ENCODE measurements at regions not wholly inside any gene's neighbourhood (a gene's known extent, or its start where the extent isn't known, plus 50 kb on each side); places are given as distances from the start of the nearest gene placed in this dataset.
"Not testable (repeated sequence)": the region's sequence is repeated elsewhere in the genome, so short reads cannot be mapped to it uniquely, and the experiment has no call there.

DNA sequence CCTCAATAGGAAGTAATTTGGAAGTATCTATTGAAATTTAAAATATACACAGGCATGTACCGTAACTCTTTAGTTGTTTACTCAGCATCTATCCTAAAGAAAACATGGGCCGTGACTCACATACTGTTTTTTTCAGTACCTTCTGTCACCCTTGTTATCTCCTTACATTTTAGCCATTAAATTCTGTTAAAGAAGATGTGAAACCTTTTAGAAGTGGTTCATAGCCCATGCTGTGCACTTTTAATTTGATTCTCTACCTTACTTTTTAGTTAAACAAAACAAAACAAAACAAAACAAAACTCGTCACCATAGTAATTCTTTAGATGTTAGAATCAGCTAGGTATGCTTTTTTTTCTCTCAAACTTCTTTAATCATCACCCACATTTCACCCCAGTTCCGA is 494.4 kb upstream of the RGS6 start:
- H3K36me3 ChIP-seq (ENCODE audit: insufficient read depth, low read length), result no peaks in the 10 kb centered on the region
- H3K4me1 ChIP-seq (ENCODE audit: insufficient read depth, low read length), result no peaks in the 10 kb centered on the region
- H3K9me3 ChIP-seq (ENCODE audit: control insufficient read depth, insufficient read depth, low read length), result no peaks in the 10 kb centered on the region
- no peak overlapping the region for H3K9ac ChIP-seq (ENCODE audit: low read depth, low read length)

DNA sequence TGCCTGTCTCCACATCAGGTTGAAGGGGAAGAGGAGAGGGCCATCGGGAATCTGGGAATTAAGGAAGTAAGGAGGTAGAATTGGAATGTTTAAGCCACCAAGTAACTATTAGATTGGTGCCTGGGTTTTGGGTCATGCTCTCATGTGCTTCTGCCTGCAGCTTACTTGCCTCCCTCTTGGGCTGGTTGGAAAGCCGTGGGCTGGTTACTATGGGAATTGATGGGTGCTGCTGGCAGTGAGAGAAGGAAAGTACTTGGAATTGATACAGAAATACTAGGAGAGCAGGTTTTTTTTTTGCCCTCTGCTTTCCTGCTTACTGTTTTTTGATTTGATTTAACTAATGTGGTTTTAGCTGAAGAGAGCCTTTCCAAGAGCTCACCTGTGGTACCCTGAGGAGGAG is 493.5 kb upstream of the RGS6 start:
- Histone ChIP-seq H3K4me1 (ENCODE audit: insufficient read depth, low read length) (no peaks in the 10 kb centered on the region), H3K36me3 (ENCODE audit: insufficient read depth, low read length) (no peaks in the 10 kb centered on the region), H3K9me3 (ENCODE audit: control insufficient read depth, insufficient read depth, low read length) (no peaks in the 10 kb centered on the region), H3K9ac (ENCODE audit: low read depth, low read length) (no peak overlapping the region)

GRCh38 chr14:71441126-71441525 is 491.1 kb upstream of the RGS6 start:
- no peak overlapping the region for H3K9ac ChIP-seq (ENCODE audit: low read depth, low read length)
- no peaks in the 10 kb centered on the region for H3K4me1 ChIP-seq (ENCODE audit: insufficient read depth, low read length)
- H3K9me3 ChIP-seq (ENCODE audit: control insufficient read depth, insufficient read depth, low read length), result no peaks in the 10 kb centered on the region
- H3K36me3 ChIP-seq (ENCODE audit: insufficient read depth, low read length), result no peaks in the 10 kb centered on the region

GRCh38 chr14:71444030-71444822 is 488.0 kb upstream of the RGS6 start:
- Histone ChIP-seq H3K9ac (ENCODE audit: low read depth, low read length) (no peak overlapping the region), H3K4me1 (ENCODE audit: insufficient read depth, low read length) (no peaks in the 10 kb centered on the region), H3K36me3 (ENCODE audit: insufficient read depth, low read length) (no peaks in the 10 kb centered on the region), H3K9me3 (ENCODE audit: control insufficient read depth, insufficient read depth, low read length) (no peaks in the 10 kb centered on the region)

DNA sequence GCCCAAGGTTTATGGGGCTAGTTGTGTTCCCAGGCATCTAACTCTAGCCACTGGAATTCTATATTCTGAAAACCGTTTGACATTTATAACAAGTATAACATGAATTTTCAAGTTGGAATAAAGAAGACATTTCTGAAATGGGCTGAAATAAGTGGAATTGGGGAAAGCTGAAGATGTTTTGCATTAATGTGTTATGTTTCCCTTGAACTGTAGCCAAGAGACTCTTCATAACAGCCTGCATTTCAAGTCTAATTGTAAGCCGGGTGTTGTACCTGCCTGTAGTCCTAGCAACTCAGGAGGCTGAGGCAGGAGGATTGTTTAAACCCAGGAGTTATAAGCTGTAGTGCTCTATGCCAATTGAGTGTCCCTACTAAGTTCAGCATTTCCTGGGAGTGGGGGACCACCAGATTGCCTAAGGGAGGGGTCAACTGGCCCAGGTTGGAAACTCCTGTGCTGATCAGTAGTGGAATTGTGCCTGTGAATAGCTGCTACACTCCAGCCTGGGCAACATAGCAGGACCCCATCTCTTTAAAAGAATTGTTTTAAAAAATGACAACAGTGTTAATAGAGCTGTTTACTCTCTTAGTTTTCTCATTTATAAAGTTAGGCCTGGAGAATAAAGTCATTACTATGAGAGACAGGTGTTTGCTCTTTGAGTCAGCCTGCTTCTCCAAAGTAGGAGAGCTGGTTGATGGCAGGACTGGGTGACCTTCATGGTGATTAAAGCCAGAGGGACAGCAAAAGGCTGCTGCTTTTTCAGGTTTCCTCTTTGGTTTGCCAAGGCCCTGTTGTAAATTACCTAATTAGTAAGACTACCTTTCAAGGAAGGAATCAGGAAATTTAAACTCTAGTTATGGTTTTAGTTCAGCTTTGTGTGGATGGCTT is 483.6 kb upstream of the RGS6 start:
- H3K9ac ChIP-seq (ENCODE audit: low read depth, low read length), result no peak overlapping the region
- no peaks in the 10 kb centered on the region for H3K36me3 ChIP-seq (ENCODE audit: insufficient read depth, low read length)
- H3K9me3 ChIP-seq (ENCODE audit: control insufficient read depth, insufficient read depth, low read length), result no peaks in the 10 kb centered on the region
- no peaks in the 10 kb centered on the region for H3K4me1 ChIP-seq (ENCODE audit: insufficient read depth, low read length)

- H3K9ac ChIP-seq (ENCODE audit: low read depth, low read length), result no peak overlapping the region
- no peaks in the 10 kb centered on the region for H3K9me3 ChIP-seq (ENCODE audit: control insufficient read depth, insufficient read depth, low read length)
- H3K4me1 ChIP-seq (ENCODE audit: insufficient read depth, low read length), result no peaks in the 10 kb centered on the region
- H3K36me3 ChIP-seq (ENCODE audit: insufficient read depth, low read length), result no peaks in the 10 kb centered on the region
Measured at GRCh38 chr14:71449316-71450055, 482.7 kb upstream of the RGS6 start.

GRCh38 chr14:71451501-71451900 is 480.7 kb upstream of the RGS6 start:
- Histone ChIP-seq H3K9ac (ENCODE audit: low read depth, low read length) (no peak overlapping the region), H3K4me1 (ENCODE audit: insufficient read depth, low read length) (no peaks in the 10 kb centered on the region), H3K9me3 (ENCODE audit: control insufficient read depth, insufficient read depth, low read length) (no peaks in the 10 kb centered on the region), H3K36me3 (ENCODE audit: insufficient read depth, low read length) (no peaks in the 10 kb centered on the region)

DNA sequence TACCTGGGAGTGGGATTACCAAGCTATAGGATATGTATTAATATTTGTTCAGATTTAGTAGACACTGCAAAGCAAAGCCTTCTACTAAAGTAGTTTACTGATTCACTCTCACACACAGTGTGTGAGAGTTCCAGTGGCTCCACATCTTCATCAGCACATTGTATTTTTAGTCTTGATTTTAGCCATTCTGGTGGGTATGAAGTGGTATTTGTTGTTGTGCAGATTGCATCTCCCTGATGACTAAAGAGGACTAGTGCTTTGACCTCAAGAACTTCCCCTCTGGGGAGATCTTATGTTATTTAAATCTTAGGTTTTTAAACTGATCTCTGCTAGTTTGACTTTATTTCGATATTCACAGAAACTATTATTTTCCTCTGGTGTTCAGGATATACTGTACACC is 479.7 kb upstream of the RGS6 start:
- Histone ChIP-seq H3K9me3 (ENCODE audit: control insufficient read depth, insufficient read depth, low read length) (no peaks in the 10 kb centered on the region), H3K9ac (ENCODE audit: low read depth, low read length) (no peak overlapping the region), H3K36me3 (ENCODE audit: insufficient read depth, low read length) (no peaks in the 10 kb centered on the region), H3K4me1 (ENCODE audit: insufficient read depth, low read length) (no peaks in the 10 kb centered on the region)

DNA sequence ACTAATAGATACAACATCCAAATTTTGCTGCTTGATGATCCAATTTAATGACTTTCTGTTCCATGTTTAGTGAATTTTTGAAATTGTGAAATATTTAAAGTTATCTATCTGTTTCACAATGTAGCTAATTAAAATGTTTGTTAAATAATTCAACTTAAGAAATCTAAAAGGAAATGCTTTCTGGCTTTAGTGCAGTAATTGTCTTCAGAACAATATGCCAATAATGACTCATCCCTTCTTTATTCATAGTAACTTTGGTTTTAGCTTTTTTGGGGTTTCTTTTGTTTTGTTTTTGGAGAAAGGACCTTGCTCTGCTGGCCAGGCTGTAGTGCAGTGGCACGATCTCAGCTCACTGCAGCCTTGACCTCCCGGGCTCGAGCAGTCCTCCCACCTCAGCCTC is 479.2 kb upstream of the RGS6 start:
- Histone ChIP-seq H3K4me1 (ENCODE audit: insufficient read depth, low read length) (no peaks in the 10 kb centered on the region), H3K9me3 (ENCODE audit: control insufficient read depth, insufficient read depth, low read length) (no peaks in the 10 kb centered on the region), H3K9ac (ENCODE audit: low read depth, low read length) (no peak overlapping the region), H3K36me3 (ENCODE audit: insufficient read depth, low read length) (no peaks in the 10 kb centered on the region)

GRCh38 chr14:71454010-71454409 is 478.2 kb upstream of the RGS6 start:
- no peaks in the 10 kb centered on the region for H3K4me1 ChIP-seq (ENCODE audit: insufficient read depth, low read length)
- no peak overlapping the region for H3K9ac ChIP-seq (ENCODE audit: low read depth, low read length)
- H3K9me3 ChIP-seq (ENCODE audit: control insufficient read depth, insufficient read depth, low read length), result no peaks in the 10 kb centered on the region
- no peaks in the 10 kb centered on the region for H3K36me3 ChIP-seq (ENCODE audit: insufficient read depth, low read length)

DNA sequence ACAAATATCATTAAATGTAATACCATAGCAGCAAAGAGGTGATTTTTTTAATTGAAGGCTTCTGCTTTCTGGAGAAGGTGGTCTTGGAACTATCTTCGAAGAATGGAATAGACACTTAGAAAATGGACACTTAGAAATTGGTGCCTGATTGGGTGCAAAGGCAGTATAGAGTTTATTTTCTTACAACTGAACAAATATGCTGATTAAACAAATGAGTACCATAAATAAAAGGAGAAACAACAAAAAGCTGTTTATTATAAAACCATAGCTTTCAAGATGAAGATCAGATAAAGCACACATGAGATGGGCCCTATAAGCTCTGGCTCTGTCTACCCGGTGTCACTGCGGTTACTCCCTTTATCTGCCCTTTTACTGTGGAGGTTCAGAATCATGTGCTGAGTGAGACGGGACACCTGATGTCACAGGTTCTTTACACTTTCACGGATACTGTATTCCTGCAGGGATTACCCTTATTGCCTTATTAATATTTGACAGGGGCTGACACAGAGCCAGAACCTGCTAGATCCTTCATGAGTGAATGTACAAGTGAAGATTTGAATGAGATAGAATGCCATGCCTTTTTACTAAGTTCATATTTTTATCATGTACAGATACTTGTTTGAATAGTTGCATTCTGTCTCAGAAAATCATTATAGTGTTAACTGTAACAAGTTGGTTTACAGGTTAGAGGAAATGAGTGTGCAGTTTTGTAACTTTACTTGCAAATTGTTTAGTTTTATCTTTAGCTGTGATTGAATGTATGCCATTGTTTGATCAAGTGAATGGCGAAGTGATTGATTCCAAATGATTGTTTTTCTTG is 477.5 kb upstream of the RGS6 start:
- no peaks in the 10 kb centered on the region for H3K36me3 ChIP-seq (ENCODE audit: insufficient read depth, low read length)
- no peaks in the 10 kb centered on the region for H3K4me1 ChIP-seq (ENCODE audit: insufficient read depth, low read length)
- H3K9ac ChIP-seq (ENCODE audit: low read depth, low read length), result no peak overlapping the region
- H3K9me3 ChIP-seq (ENCODE audit: control insufficient read depth, insufficient read depth, low read length), result no peaks in the 10 kb centered on the region

- Histone ChIP-seq H3K36me3 (ENCODE audit: insufficient read depth, low read length) (no peaks in the 10 kb centered on the region), H3K9me3 (ENCODE audit: control insufficient read depth, insufficient read depth, low read length) (no peaks in the 10 kb centered on the region), H3K4me1 (ENCODE audit: insufficient read depth, low read length) (no peaks in the 10 kb centered on the region), H3K9ac (ENCODE audit: low read depth, low read length) (no peak overlapping the region)
Measured at GRCh38 chr14:71460091-71460490, 472.1 kb upstream of the RGS6 start.

GRCh38 chr14:71461617-71462016 is 470.6 kb upstream of the RGS6 start:
- not testable (repeated sequence) for H3K4me1 ChIP-seq (ENCODE audit: insufficient read depth, low read length); H3K9me3 ChIP-seq (ENCODE audit: control insufficient read depth, insufficient read depth, low read length); H3K9ac ChIP-seq (ENCODE audit: low read depth, low read length); H3K36me3 ChIP-seq (ENCODE audit: insufficient read depth, low read length)

DNA sequence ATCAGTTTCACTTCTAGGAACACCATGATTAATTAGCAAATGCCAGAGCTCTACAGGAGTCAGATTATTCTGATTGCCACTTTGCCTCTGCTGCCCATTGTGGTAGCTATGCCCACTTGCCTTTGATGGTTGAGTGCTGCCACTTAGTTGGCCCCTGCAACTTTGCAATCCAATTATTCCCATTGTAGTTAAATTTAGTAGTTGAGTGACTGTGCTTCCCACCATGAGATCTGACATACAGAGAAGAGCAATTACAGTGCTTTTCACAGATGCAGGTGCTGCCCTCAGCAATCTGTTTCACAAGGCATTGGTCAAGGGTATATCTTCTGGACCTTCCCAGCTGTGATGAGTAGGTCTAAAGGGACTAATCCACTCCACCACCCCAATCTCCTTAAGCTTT is 468.4 kb upstream of the RGS6 start:
- Histone ChIP-seq H3K36me3 (ENCODE audit: insufficient read depth, low read length) (no peaks in the 10 kb centered on the region), H3K9ac (ENCODE audit: low read depth, low read length) (no peak overlapping the region), H3K9me3 (ENCODE audit: control insufficient read depth, insufficient read depth, low read length) (no peaks in the 10 kb centered on the region), H3K4me1 (ENCODE audit: insufficient read depth, low read length) (no peaks in the 10 kb centered on the region)

Data from ES-I3 (cell line).